ENCODE measurements at regions not wholly inside any gene's neighbourhood (a gene's known extent, or its start where the extent isn't known, plus 50 kb on each side); places are given as distances from the start of the nearest gene placed in this dataset.

DNA sequence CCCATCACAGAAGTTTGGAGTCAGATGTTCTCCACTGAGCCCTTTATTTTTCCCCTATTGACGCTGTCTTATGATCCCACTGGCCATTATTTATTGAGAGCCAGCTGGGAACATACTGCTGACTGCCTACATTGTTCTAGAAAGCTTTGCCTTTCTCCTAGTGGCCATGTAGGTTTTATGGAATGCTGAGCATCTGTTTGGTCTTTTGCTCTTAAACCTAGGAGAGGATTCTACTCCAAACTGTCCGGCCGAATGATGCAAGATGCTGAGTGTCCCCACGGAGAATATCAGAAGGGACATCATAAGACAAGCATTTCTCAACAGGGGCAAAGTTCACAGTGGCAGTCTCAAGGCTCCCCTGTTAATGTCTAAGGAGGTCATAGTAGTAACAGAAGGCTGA, 171.4 kb downstream of the ARRDC4 start:
- DNase-seq (ENCODE audit: extremely low read depth in 1 of 11, low read depth in 9 of 11, low spot score in 4 of 11) = no peak

DNA sequence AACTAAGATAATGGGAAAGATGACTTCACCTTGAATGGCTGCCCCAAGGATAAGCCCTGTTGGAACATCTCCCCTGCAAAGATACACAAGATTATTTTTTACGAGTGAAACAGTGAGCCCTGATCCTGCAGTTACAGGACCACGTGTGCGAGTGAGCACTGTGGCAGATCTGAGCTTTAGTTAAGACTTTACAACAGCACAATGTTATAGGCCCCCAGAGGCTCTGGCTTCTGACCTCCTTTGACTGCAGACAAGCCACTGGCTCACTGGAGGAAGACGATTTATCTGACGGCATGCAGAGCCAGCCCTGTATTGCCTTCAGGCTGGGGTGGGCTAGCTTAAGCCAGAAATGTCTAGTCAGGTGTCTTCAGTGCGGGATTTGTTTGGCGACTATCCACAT, 174.4 kb downstream of the ARRDC4 start:
- no peak for DNase-seq (ENCODE audit: extremely low read depth in 1 of 11, low read depth in 9 of 11, low spot score in 4 of 11)

DNA sequence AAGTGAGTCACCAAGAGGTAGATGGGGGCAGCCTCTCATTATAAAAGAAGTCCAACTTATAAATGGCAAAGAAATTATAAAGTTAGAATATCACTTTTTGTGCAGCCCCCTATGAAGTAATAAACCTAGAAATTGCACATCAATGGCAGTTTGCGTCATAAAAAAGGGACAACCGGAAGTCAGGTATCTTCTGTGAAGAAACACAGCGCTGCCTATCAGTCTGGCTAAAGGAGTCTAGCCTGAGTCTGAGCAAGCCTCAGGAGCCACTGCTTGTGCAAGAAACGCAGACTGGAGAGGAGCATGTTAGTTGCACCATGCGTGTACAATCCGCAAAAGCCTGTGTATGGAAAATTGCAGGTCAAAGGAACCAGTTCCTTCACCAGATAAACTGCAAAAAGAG, 178.4 kb downstream of the ARRDC4 start:
- DNase-seq (ENCODE audit: extremely low read depth in 1 of 11, low read depth in 9 of 11, low spot score in 4 of 11) = no peak

DNA sequence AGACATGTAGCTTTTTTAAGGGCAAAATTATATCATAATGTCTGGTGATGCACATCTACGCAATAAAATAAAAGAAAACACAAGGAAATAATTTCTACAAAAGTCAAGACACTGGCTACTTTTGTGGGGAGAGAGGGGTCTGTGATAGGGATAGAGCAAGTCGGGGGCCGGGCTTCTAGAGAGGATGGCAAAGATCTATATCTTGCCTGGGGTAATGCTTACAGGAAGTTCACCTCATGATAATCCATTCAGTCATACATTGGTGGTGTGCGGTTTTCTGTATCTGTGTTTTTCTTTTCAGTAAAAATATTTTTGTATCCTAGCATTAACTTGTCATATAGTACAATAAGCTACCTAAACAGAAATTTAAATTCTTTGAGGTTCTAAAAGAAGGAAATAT, 178.8 kb downstream of the ARRDC4 start:
- no peak for DNase-seq (ENCODE audit: extremely low read depth in 1 of 11, low read depth in 9 of 11, low spot score in 4 of 11)

DNA sequence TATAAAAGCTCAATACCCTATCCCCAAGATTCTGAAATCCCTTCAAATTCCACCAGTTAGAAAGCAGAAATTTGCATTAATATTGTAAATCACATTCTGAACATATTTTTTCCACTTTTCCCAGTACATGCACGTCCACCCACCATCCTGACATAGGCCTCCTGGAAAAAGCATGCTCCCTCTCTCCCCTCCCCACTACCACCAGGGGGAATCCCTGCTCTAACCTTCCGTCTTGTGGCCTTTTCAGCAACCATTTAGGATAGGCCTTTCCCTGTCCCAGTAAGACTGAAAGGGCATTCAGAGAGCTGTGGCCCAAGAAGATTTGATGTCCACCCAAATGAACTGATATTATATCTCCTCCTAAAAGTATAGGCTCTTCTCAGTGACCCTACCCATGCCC, 182.1 kb downstream of the ARRDC4 start:
- DNase-seq (ENCODE audit: extremely low read depth in 1 of 11, low read depth in 9 of 11, low spot score in 4 of 11) = no peak

DNA sequence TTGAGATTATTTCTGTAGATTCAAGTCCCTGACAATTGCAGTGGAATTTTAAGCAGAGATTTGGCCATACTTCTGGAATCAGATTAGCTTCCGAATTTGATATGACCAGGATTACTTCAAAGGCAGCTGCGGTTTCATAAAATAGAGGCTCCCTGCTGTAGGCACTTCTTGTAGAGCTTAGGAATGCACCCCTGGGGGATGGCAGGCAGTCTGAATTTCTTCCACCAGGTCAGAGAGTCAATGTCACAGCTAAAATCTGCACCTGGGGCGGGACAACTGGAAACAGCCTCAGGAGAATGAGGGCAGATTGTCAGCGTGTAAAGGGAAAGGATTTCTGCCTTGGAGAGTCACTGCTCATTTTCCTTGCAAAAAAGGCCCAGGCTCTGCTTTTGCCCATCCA, 182.6 kb downstream of the ARRDC4 start:
- no peak for DNase-seq (ENCODE audit: extremely low read depth in 1 of 11, low read depth in 9 of 11, low spot score in 4 of 11)

DNA sequence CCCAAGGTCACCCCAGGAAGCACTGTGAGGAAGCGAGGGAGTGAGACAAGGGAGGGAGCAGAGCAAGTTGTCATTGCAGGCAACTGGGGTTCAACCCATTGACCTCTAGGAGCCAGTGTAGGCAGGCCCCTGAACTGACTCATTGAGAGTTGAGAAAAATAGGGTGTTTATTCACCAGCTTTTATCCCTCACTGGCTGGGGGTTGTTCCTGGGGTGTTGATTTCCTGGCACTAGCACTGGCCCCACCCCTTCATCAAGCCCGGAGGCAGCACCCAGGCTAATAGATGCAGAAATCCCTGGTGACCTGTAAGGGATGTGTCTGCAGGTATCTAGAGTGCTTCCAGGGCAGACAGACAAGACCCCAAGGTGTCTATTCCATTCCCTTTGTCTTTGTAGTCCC, 183.9 kb downstream of the ARRDC4 start:
- no peak for DNase-seq (ENCODE audit: extremely low read depth in 1 of 11, low read depth in 9 of 11, low spot score in 4 of 11)

DNA sequence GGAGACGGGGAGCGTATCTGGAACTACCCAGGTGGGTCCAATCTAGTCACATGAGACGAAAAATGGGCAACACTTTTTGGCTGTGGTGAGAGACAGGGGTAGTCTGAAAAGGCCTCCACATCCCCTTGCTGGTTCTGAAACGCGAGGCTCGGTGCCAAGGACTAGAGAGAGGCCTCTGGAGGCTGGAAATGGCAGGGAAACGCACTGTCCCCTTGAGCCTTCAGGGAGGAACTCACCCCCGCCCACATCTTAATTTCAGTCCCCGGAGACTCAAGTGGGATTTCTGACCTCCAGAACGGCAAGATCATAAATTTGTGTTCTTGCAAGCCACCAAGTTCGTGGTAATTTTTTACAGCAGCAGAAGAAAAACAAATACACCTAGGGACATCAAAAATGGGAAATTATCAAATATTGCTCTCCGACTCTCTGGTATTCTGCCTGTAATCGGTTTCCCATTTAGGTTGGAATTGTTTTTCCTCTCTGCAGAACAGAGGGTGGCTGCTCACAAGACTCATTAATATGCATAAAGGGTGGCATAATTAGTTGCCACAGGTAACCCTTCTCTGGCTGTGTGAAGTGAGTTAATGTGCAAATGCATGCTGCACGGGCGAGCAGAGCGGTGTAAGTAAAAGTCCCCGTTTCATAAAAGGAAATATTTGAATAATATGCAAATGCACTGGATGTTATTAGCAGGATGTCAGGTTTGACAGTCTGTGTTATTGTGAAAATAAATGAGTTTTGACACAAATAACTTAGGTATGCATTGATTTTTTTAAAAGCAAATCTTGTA, 185.7 kb downstream of the ARRDC4 start:
- no peak for DNase-seq (ENCODE audit: extremely low read depth in 1 of 11, low read depth in 9 of 11, low spot score in 4 of 11)

DNA sequence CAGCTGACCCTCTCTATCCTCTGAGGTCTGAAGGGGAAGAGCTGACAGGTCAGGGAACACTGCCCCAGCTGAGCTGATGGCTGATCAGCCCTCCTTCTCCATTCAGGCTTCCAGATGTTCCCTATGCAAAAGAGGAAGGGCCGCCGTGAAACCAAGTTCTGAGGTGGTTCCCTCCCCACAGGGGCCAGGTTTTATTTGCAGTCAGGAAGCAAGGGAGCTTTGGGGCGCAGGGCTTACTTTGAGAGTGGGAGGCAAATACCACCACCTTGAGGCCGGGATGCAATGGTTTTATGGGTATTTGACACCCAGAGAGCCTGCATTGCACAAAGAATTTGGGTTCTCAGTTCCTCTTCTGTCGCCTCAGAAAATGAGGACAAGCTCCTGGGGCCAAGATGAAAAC, 186.9 kb downstream of the ARRDC4 start:
- DNase-seq (ENCODE audit: extremely low read depth in 1 of 11, low read depth in 9 of 11, low spot score in 4 of 11) = no peak

DNA sequence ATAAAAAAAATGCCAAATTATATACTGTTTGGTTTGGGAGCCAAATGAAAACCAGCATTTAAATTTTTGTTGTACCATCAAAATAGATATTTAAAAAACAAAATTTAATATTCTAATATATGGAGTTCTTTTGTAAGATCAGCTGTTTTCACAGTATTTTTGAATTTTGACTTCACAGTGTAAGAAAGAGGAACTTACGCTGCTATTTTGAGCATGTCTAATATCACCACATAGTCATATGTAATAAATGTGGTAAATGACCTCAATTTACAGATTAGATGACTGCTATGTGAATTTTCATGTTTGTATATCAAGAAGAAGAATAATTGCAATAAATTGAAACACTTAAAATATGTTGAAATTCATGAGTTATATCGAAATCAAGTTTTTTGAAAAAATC, 189.6 kb downstream of the ARRDC4 start:
- DNase-seq (ENCODE audit: extremely low read depth in 1 of 11, low read depth in 9 of 11, low spot score in 4 of 11) = no peak

DNA sequence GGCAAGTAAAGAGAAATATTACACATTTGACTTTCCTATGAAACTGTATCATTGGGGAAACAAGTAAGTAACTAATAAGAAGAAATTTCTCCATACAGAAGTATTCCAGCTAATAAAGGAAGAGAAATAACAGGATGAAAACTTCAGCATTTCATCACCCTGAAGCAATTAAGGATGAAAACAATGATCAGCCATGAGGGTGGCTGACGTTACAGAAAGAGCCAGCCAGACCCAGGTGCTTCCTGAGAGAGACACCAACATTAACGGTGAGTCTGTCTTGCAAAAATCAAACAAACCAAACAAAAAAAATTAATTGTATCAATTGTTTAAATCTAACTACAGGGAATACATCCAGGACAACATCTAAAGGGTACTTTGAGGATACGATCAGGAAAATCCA, 190.0 kb downstream of the ARRDC4 start:
- no peak for DNase-seq (ENCODE audit: extremely low read depth in 1 of 11, low read depth in 9 of 11, low spot score in 4 of 11)

DNA sequence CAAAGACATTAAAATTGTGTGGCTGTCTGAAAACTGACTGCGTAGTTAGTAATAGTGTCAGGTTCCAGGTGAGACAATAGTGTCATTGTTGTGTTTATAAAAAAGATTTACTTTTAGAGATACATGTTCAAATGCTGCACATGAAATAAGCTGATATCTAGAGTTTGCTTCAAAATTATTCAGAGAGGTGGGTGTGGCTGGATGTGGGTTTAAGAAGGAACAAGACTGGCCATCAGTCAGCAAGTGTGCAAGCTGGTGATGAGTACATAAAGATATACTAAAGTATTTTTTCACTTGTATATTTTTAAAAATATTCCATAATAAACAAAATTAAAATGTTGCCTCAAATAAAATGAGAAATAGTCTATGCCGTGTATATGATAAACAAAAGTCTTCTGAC, 190.6 kb downstream of the ARRDC4 start:
- DNase-seq (ENCODE audit: extremely low read depth in 1 of 11, low read depth in 9 of 11, low spot score in 4 of 11) = no peak

DNA sequence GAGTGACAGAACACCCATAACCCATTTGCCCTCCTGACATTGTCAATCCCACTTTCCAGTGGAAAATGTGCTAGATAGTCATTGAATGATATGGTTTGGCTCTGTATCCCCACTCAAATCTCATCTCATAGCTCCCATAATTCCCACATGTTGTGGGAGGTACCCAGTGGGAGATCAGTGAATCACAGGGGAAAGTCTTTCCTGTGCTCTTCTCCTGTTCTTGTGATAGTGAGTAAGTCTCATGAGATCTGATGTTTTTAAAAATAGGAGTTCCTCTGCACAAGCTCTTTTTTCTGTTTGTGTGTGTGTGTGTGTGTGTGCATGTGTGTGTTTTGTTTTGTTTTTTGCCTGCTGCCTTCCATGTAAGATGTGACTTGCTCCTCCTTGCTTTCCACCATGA, 191.7 kb downstream of the ARRDC4 start:
- no peak for DNase-seq (ENCODE audit: extremely low read depth in 1 of 11, low read depth in 9 of 11, low spot score in 4 of 11)

DNA sequence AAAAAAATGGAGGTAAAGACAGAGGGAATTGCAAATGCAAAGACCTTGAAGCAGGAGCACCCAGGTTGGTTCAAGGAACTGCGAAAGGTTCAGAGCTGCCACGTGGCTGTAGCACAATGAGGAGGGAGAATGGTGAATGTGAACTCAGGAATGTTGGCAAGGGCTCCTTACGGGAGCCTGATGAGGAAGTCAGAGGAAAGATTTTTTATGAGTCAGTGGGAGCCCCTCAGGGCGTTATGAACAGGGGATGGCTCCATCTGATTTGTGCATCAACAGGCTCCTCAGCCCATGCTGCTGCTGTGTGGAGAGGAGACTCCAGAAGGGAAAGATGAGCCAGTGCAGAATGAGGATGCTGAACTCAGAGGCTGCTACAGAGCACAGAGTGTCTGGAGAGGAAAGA, 194.4 kb downstream of the ARRDC4 start:
- DNase-seq (ENCODE audit: extremely low read depth in 1 of 11, low read depth in 9 of 11, low spot score in 4 of 11) = no peak

DNA sequence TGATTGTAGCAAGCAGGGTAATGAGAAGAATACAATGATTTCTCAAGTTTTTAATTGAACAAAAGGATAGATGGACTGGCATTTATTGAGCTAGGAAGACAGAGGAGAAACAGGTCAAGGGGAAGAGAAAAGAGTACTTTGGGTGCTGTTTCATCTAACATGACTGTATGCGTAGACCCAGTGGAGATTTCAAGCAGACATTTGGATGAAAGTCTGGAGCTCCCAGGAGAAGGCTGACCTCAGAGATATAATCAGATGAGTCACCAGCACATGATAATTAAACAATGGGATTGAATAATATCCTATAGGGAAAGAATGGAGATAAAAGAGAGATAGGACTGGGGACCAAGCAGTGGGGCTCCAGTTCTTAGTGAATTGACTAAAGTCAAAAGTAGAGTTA, 194.9 kb downstream of the ARRDC4 start:
- no peak for DNase-seq (ENCODE audit: extremely low read depth in 1 of 11, low read depth in 9 of 11, low spot score in 4 of 11)

DNA sequence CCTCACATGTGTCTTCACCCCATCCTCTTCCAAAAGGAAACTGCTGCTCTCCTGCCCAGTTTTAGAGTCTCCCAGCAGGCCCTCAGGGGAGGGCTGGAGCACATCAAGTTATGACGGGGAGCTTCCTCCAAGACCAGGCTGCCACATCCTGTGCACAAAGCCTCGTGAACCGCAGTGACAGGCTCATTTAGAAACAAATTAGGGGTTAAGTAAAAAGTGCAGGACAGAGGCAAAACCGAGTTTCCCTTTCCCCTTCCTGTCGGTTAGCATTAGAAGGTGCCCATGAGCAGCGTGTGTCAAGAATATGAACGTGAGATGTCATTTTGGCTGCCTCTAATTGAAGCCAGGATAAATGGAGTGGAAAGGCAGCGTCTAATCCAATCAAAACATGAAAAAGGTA, 199.7 kb downstream of the ARRDC4 start:
- DNase-seq (ENCODE audit: extremely low read depth in 1 of 11, low read depth in 9 of 11, low spot score in 4 of 11) = no peak

DNA sequence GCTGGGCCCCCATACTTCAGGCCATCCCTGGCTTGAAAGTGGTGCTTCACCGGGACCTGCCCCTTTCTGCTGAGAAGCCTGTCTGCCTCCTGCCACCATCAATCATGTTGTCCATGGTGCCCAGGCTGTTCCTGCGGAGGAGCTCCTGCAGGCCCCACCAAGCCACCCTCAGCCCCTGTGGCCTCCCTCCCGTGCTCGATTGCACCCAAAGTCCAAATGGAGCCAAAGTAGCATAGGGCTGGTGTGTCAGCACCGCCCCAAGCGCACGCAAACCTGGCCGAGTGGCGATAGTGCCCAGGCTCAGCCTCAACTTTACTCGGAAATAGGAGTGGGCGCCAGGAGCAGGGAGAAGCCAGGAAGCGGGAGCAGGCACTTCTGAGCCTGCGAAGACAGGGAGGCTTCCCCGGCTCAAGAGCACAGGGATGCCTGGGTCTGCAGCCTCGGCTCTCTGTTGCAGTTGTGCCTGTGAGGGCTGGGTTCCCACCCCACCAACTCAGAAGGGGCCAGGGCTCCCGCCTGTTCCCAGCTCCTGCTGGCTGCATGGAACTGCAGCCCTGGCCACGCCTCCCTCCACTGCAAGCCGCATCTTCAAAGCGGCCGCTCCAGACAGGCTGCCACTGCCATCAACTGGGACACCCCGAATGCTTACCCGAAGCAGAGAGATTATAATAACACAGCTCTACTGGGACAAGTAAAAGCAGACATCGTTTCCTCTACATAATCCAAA, 203.0 kb downstream of the ARRDC4 start:
- no peak for DNase-seq (ENCODE audit: extremely low read depth in 1 of 11, low read depth in 9 of 11, low spot score in 4 of 11)

DNA sequence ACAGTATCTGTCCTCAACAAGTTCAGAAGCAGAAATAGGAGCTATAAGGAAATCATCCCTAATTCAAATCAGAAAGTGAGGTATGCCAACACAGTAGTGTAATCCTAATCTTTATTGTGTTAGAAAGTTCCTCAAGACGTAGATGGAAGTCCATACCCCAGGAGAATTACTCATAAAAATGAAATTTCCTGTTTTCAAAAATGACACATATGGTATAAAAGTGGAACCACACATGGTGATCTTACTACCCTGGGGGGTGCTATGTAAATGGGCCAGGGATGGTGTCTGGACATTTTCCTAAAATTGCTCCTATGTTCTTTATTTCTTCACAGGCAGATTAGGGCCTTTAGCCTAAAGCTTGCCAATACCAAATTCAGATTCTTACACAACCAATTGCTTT, 204.1 kb downstream of the ARRDC4 start:
- no peak for DNase-seq (ENCODE audit: extremely low read depth in 1 of 11, low read depth in 9 of 11, low spot score in 4 of 11)

DNA sequence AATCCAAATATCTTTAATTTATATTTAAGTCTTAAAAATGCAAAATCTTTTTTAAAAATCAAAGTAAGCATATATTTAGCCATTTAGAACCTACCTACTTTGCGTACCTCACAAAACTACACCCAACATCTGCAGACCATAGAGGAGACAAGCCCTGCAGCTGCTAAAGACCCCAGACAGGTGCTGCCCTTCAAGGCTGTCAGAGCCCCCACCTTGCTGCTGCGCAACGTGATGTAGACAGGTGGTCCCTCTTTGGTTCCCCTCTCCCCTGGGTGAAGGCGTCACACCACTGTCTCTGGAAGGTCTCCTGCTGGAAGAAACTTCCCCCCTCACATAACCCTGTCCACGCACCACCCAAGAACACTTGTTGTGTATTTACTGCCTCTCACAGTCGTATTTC, 204.5 kb downstream of the ARRDC4 start:
- no peak for DNase-seq (ENCODE audit: extremely low read depth in 1 of 11, low read depth in 9 of 11, low spot score in 4 of 11)

DNA sequence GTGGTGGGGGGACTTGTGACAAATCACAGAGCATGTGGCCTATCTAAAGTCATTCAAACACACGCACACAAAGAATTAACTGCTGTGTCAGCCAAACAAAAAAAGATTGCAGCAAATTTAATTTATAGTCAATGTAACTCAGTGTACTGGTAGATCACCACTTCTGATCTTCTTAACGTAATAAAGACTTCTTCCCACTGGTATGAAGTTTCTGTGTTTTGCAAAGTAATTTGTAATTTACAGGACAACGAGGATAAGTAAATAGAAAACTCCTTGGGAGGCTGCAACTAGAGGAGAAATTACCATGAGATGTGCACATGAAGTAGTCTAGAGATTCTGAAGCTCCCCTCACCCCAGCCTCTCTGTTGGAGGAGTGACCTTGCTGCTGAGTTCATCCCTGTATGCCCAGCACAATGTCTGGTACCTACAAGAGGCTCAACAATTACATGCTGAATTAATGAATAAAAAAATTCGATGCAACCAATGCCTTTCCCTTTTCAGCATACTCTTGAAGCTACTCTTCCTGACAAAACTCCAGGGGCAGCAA, 207.3 kb downstream of the ARRDC4 start:
- DNase-seq (ENCODE audit: extremely low read depth in 1 of 11, low read depth in 9 of 11, low spot score in 4 of 11) = no peak

DNA sequence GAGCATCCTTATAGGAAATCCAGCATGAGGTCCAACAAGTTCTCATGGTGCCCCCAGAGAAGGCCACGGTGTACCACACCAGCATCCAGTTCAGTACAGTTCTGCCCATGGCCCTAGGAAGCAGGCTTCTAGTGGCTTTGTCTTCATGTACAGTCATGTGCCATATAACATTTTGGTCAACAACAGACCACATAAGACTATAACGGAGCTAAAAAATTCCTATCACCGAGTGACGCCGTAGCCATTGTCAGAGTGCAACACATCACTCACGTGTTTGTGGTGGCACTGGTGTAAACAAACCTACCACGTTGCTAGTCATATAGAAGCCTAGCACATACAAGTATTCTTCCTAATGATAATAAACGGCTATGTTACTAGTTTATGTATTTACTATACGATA, 209.0 kb downstream of the ARRDC4 start:
- DNase-seq (ENCODE audit: extremely low read depth in 1 of 11, low read depth in 9 of 11, low spot score in 4 of 11) = no peak
